GM21390 (cell line): ENCODE measurements at regions not wholly inside any gene's neighbourhood (a gene's known extent, or its start where the extent isn't known, plus 50 kb on each side); places are given as distances from the start of the nearest gene placed in this dataset.
"Not testable (repeated sequence)": the region's sequence is repeated elsewhere in the genome, so short reads cannot be mapped to it uniquely, and the experiment has no call there.

ENCODE experiments used
- ATAC-seq: cut with Tn5 transposase; IDR thresholded peaks from one replicate; pipeline ENCODE4 v1.9.1; 2021; ENCODE audit not compliant: unreplicated experiment

GRCh38 chr13:70541451-70541850 lies 433.2 kb upstream of the KLHL1 start:
- no peak for ATAC-seq

DNA sequence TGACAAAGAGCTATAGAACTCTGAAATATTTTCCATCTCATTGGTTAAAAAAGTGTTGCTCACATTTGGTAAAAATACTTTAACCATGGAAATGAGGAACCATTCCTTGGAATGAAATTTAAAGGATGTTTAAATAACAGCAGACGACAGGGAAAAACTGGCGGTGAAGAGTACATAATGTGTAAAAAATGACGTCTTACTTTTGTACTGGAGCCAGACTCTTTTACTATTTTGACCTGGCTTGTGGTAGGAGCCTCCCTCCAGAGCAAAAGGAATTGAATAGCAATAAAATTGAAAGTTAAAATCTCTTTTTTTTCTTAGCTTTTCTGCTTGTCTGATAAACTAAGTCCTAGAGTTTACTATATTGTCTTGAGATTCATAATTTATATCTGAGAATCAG lies 426.2 kb upstream of the KLHL1 start:
- no peak for ATAC-seq

- no peak for ATAC-seq
Observed at GRCh38 chr13:70529652-70530051, 421.4 kb upstream of the KLHL1 start.

DNA sequence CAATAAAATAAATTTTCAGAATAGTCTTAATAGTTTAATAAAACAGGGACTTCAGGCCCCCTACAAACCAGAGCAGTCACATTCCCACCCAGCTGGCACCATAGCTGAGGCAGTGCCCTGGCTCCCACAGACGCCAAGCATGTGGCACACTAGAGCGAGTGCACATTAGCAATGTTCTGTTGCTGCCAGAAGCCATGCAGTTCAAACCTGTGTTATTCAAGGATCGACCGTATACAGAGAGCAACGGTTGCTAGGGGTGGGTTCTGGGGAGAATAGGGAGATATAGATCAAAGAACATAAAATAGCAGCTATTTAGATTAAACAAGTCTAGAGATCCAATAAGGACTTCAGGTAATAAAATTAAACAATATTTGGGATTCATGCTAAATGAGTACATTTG lies 419.3 kb upstream of the KLHL1 start:
- no peak for ATAC-seq

- ATAC-seq: no peak
Observed at GRCh38 chr13:70523622-70524021, 415.4 kb upstream of the KLHL1 start.

DNA sequence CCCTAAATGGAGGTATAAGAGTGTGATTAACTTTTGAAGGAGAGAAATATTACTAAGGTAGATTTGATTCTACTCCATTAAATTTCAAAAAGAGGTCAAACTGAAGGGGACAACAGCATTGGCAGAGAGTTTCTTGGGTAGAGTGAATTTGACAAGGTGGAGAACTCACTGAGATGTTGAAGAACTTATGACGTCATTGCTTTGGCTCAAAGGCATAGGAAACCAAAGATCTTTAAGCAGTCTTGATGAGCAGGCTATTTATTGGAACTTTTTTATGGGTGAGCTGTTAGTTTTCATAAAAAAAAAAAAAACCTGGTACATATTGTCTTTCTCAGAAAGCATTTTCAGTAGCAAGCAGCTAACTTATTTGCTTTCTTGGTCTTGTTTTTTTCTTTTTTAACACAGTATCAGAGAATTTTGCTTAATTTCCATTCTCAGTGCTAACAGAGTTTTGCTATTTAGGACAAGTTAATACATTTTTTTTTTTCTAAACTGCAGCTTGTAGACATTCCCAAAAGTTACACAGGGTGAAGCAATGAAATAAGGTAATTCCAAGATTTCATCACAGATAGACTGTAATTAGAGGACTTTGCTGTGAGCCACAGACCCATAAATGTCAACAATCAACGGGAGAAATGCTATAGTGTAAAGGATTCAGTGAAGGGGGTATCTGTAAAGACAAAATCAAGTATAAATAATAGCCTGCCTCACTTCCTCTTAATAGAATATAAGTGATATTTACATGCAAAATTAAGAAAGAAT lies 412.2 kb upstream of the KLHL1 start:
- ATAC-seq: no peak

GRCh38 chr13:70518081-70518480 lies 409.8 kb upstream of the KLHL1 start:
- ATAC-seq: no peak

GRCh38 chr13:70516226-70516625 lies 408.0 kb upstream of the KLHL1 start:
- no peak for ATAC-seq

GRCh38 chr13:70511861-70512417 lies 403.7 kb upstream of the KLHL1 start:
- ATAC-seq: not testable (repeated sequence)

DNA sequence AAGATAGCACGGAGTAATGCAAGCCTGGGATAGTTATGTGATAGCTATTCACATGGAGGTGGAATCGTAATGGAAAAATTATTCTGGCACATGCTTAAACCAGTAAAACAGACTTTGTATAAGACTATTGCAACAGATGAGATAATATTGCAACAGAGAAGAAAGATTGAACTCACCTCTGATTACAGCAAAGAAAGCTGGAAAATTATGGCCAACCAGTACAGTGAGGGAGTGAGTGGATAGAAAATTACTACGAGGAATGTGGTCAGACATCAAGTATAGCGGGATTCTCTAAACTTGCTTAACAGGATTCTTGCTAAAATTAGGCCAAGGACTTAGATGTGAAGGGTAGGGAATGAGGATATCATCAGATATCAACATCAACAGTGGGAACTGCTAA lies 397.6 kb upstream of the KLHL1 start:
- ATAC-seq: no peak

- no peak for ATAC-seq
Observed at GRCh38 chr13:70502944-70503343, 394.7 kb upstream of the KLHL1 start.

- no peak for ATAC-seq
Observed at GRCh38 chr13:70490320-70490935, 382.2 kb upstream of the KLHL1 start.

DNA sequence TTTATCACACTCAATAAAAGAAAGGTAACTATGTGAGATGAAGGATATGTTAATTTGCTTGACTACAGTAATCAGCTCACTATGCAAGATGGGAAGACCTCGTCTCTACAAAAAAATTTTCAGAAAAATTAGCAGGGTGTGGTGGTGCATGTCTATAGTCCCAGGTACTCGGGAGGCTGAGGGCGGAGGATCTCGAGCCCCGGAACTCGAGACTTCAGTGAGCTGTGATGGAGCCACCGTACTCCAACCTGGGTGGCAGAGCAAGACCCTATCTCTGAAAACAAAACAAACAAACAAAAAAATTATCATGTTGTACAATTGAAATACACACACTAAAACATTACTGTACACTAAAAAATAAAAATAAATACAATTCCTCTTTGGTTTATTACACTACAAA lies 376.7 kb upstream of the KLHL1 start:
- ATAC-seq: no peak

DNA sequence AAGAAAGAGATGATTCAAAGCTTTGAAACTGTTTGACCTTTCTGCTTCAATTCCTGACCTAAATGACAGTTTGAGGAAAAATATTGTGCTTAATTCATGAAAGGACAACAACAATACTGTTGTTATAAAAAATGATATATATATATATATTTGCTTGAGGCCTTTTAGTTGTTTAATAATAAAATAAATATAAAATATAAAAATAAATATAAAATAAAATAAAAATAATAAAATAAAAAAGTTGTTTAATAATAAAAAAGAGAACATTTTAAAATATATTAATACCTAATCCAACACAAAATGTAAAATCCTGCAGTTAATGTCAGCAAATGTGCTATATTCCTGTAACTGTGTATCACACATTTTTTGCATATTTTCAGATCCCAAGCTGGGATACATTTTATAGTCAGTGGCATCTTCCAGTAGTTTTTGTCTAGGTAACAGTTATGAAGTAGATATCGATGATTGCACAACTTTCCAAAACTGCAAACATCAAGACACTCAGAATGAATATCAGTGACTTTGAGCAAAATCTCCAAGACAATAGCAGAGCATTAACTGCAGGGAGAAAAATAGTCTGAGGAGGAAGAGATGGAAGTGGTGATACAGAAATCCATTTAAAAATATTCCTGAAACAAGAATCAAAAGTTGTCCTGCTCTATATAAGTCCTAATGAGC lies 375.5 kb upstream of the KLHL1 start:
- ATAC-seq: no peak

DNA sequence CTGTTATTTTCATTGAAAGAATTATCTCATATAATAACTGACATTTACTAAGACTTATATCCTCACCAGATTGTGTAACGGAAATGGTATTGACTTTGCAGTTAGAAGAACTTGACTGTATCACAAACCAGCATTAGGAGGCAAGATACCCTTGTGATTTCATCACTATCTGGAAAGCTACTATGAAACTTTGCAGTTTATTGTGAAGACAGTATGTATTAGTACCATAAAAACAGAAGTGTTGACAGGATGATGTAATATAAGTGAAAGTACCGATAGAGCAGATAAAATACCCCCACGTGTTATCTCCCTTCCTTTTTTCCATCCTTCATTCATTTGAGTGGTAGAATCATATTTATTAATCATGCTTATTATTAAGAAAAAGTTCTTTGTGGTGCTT lies 365.7 kb upstream of the KLHL1 start:
- no peak for ATAC-seq

- no peak for ATAC-seq
Observed at GRCh38 chr13:70469077-70469476, 360.8 kb upstream of the KLHL1 start.

DNA sequence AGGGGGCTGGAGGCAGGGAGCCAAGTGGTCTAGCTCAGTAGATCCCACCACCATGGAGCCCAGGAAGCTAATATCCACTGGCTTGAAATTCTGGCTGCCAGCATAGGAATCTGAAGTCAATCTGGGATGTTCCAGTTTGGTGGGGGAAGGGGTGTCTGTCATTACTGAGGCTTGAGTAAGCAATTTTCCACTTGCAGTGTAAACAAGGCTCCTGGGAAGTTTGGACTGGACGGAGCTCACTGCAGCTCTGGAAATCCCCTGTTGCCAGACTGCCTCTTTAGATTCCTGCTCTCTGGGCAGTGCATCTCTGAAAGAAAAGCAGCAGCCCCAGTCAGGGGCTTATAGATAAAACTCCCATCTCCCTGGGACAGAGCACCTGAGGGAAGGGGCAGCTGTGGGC lies 349.2 kb upstream of the KLHL1 start:
- ATAC-seq: no peak

GRCh38 chr13:70448820-70449219 lies 340.6 kb upstream of the KLHL1 start:
- no peak for ATAC-seq

- no peak for ATAC-seq
Observed at GRCh38 chr13:70432276-70432805, 324.1 kb upstream of the KLHL1 start.

- ATAC-seq: no peak
Observed at GRCh38 chr13:70430256-70430655, 322.0 kb upstream of the KLHL1 start.

DNA sequence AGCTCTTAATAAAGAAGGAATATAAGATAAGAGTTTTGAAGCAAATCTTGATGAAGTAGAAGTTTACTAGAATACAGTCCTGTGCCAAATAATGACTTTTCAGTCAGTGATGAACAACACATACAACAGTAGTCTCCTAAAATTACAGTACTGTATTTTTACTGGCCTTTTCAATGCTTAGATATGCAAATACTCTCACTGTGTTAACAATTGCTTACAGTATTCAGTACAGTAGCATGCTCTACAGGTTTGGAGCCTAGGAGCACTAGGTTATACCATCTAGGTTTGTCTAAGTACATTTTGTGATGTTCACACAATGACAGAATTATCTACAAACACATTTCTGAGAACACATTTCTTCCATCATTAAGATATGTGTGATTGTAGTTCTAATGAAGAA lies 316.7 kb upstream of the KLHL1 start:
- no peak for ATAC-seq

- no peak for ATAC-seq
Observed at GRCh38 chr13:70424428-70424827, 316.2 kb upstream of the KLHL1 start.
